ENCODE measurements at regions not wholly inside any gene's neighbourhood (a gene's known extent, or its start where the extent isn't known, plus 50 kb on each side); places are given as distances from the start of the nearest gene placed in this dataset.
"Not testable (repeated sequence)": the region's sequence is repeated elsewhere in the genome, so short reads cannot be mapped to it uniquely, and the experiment has no call there.

GRCh38 chr14:105893686-105894085 is 367.3 kb downstream of the TMEM121 start:
- TF ChIP-seq CTCF (conservative IDR thresholded peaks at IDR 0.05; ENCODE audit: low read depth, low read length); EZH2 (IDR thresholded peaks at IDR 0.05; ENCODE audit: borderline replicate concordance, low read depth, low read length, poor library complexity, severe bottlenecking): not testable (repeated sequence)
